ENCODE measurements at regions not wholly inside any gene's neighbourhood (a gene's known extent, or its start where the extent isn't known, plus 50 kb on each side); places are given as distances from the start of the nearest gene placed in this dataset.

- no TSS peak for BruUV-seq (replicated peaks)
Observed at GRCh38 chr5:111977436-111977829, 220.4 kb upstream of the NREP start.

GRCh38 chr5:111976705-111977435 is 219.9 kb upstream of the NREP start:
- POLR2A ChIA-PET, result no interaction called here
- Histone ChIP-seq H3K9ac (replicated peaks; ENCODE audit: extremely low read depth, insufficient read depth, low read length) (no peak overlapping the region), H2AFZ (ENCODE audit: low read depth, low read length) (no peak overlapping the region), H3K9me3 (replicated peaks; ENCODE audit: control insufficient read depth, insufficient read depth, low read length) (no peaks in the 10 kb centered on the region), H3K27ac (ENCODE audit: insufficient read depth, low read depth, low read length) (no peak overlapping the region), H3K36me3 (ENCODE audit: control insufficient read depth in 2 of 2, extremely low read depth in 1 of 2, insufficient read depth in 2 of 2, low read length in 2 of 2) (no peaks in the 10 kb centered on the region), H3K79me2 (ENCODE audit: control insufficient read depth, insufficient read depth, low read length) (no peaks in the 10 kb centered on the region), H3K4me2 (ENCODE audit: insufficient read depth, low read length) (no peak overlapping the region), H3K4me3 (replicated peaks in 1 of 3; ENCODE audit: insufficient read depth in 1 of 3, low read depth in 1 of 3, low read length in 3 of 3) (no peak overlapping the region), H3K9me1 (replicated peaks; ENCODE audit: control insufficient read depth, extremely low read depth, insufficient read depth, low read length) (no peaks in the 10 kb centered on the region), H4K20me1 (replicated peaks; ENCODE audit: control insufficient read depth, extremely low read depth, insufficient read depth, low read length) (no peaks in the 10 kb centered on the region), H3K4me1 (ENCODE audit: control insufficient read depth, extremely low read depth, insufficient read depth, low read length) (no peaks in the 10 kb centered on the region), H3K27me3 (ENCODE audit: control insufficient read depth in 2 of 2, insufficient read depth in 2 of 2, low read length in 2 of 2) (peaks cover 6 to 9% of the 10 kb centered on the region in 2 experiments)
- DNase-seq (ENCODE audit: low read depth, low spot score) (no peak), FAIRE-seq (no peak)
- intact Hi-C loops (cut with micrococcal nuclease) (no loop called here), dilution Hi-C loops (cut with MboI; ENCODE audit: extremely low pct_ligation_motif_present, low sequenced_read_pairs) (no loop called here)
- no peak for TF ChIP-seq GATA2 (IDR thresholded peaks at IDR 0.05; ENCODE audit: insufficient read depth, insufficient read length, low read depth, low read length)
- TF ChIP-seq POLR2A (IDR thresholded peaks at IDR 0.05; ENCODE audit: low read depth, low read length), result no peak
- TF ChIP-seq JUN (IDR thresholded peaks at IDR 0.05; ENCODE audit: borderline replicate concordance, insufficient read depth, insufficient read length, low read depth), result no peak
- no peak for TF ChIP-seq MAX (IDR thresholded peaks at IDR 0.05; ENCODE audit: insufficient read depth, insufficient read length)
- TF ChIP-seq FOS (IDR thresholded peaks at IDR 0.05; ENCODE audit: borderline replicate concordance, insufficient read depth, low read length), result no peak
- no peak for TF ChIP-seq POLR2AphosphoS5 (IDR thresholded peaks at IDR 0.05; ENCODE audit: insufficient read depth, low read depth, low read length)
- no peak for TF ChIP-seq MYC (IDR thresholded peaks at IDR 0.05; ENCODE audit: low read depth, low read length)
- TF ChIP-seq CTCF (IDR thresholded peaks at IDR 0.05; ENCODE audit: extremely low read depth in 1 of 2, insufficient read depth in 1 of 2, low read depth in 1 of 2, low read length in 2 of 2), result no peak
- TF ChIP-seq EZH2 (IDR thresholded peaks at IDR 0.05; ENCODE audit: borderline replicate concordance, low read depth, low read length, severe bottlenecking), result no peak
- no TSS peak for BruUV-seq (replicated peaks)
- CTCF ChIA-PET, result no interaction called here

More at GRCh38 chr5:111977436-111977829, 220.4 kb upstream of the NREP start:
- Histone ChIP-seq H3K9ac (replicated peaks; ENCODE audit: extremely low read depth, insufficient read depth, low read length) (no peak overlapping the region), H3K4me2 (ENCODE audit: insufficient read depth, low read length) (no peak overlapping the region), H3K36me3 (ENCODE audit: control insufficient read depth in 2 of 2, extremely low read depth in 1 of 2, insufficient read depth in 2 of 2, low read length in 2 of 2) (no peaks in the 10 kb centered on the region), H3K9me1 (replicated peaks; ENCODE audit: control insufficient read depth, extremely low read depth, insufficient read depth, low read length) (no peaks in the 10 kb centered on the region), H3K4me3 (replicated peaks in 1 of 3; ENCODE audit: insufficient read depth in 1 of 3, low read depth in 1 of 3, low read length in 3 of 3) (no peak overlapping the region), H3K4me1 (ENCODE audit: control insufficient read depth, extremely low read depth, insufficient read depth, low read length) (no peaks in the 10 kb centered on the region), H3K27me3 (ENCODE audit: control insufficient read depth in 2 of 2, insufficient read depth in 2 of 2, low read length in 2 of 2) (peaks cover 6 to 9% of the 10 kb centered on the region in 2 experiments), H3K79me2 (ENCODE audit: control insufficient read depth, insufficient read depth, low read length) (no peaks in the 10 kb centered on the region), H2AFZ (ENCODE audit: low read depth, low read length) (no peak overlapping the region), H4K20me1 (replicated peaks; ENCODE audit: control insufficient read depth, extremely low read depth, insufficient read depth, low read length) (no peaks in the 10 kb centered on the region), H3K9me3 (replicated peaks; ENCODE audit: control insufficient read depth, insufficient read depth, low read length) (no peaks in the 10 kb centered on the region), H3K27ac (ENCODE audit: insufficient read depth, low read depth, low read length) (no peak overlapping the region)
- FAIRE-seq (no peak), DNase-seq (ENCODE audit: low read depth, low spot score) (no peak)
- intact Hi-C loops (cut with micrococcal nuclease) (no loop called here), dilution Hi-C loops (cut with MboI; ENCODE audit: extremely low pct_ligation_motif_present, low sequenced_read_pairs) (no loop called here)
- TF ChIP-seq MYC (IDR thresholded peaks at IDR 0.05; ENCODE audit: low read depth, low read length), result no peak
- TF ChIP-seq POLR2AphosphoS5 (IDR thresholded peaks at IDR 0.05; ENCODE audit: insufficient read depth, low read depth, low read length), result no peak
- TF ChIP-seq POLR2A (IDR thresholded peaks at IDR 0.05; ENCODE audit: low read depth, low read length), result no peak
- TF ChIP-seq GATA2 (IDR thresholded peaks at IDR 0.05; ENCODE audit: insufficient read depth, insufficient read length, low read depth, low read length), result no peak
- CTCF ChIA-PET, result no interaction called here
- POLR2A ChIA-PET, result no interaction called here
